GM21737 (cell line): ENCODE measurements at regions not wholly inside any gene's neighbourhood (a gene's known extent, or its start where the extent isn't known, plus 50 kb on each side); places are given as distances from the start of the nearest gene placed in this dataset.

Experiments used
- ATAC-seq: cut with Tn5 transposase; IDR thresholded peaks from one replicate; pipeline ENCODE4 v1.9.1; 2021; ENCODE audit warnings: mild to moderate bottlenecking, moderate library complexity; ENCODE audit not compliant: unreplicated experiment

GRCh38 chr22:22080270-22080669, 97.7 kb upstream of the TOP3B start:
- no peak for ATAC-seq

GRCh38 chr22:22079404-22080148, 97.0 kb upstream of the TOP3B start:
- ATAC-seq: no peak

- ATAC-seq: no peak
These were observed 95.7 kb upstream of the TOP3B start for GRCh38 chr22:22078329-22078728.

DNA sequence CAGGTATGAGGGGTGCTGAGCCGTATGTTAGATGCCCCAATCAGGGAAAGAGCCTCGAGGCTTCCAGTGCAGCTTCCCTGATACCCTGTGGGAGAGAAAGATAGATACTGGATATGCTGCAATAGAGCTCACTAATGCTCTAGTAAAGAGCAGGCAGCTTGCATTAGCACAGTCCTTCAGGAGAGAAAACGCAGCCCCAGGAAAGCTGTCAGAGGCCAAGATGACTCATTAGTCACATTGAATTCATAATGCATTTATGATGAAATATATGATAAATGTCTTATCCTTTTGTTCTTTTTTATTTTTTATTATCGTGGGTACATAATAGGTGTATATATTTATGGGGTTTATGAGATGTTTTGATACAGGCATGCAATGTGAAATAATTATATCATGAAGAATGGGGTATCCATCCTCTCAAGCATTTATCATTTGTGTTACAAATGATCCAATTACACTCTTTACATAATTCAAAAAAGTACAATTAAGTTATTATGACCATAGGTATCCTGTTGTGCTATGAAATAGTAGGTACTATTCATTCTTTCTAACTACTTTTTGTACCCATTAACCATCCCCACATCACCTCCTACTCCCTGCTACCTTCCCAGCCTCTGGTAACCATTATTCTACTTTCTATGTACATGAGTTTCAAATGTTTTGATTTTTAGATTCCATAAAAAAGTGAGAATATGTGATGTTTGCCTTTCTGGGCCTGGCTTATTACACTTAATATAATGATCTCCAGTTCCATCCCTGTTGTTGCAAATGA, 94.5 kb upstream of the TOP3B start:
- ATAC-seq: no peak

GRCh38 chr22:22076361-22076760, 93.8 kb upstream of the TOP3B start:
- no peak for ATAC-seq

DNA sequence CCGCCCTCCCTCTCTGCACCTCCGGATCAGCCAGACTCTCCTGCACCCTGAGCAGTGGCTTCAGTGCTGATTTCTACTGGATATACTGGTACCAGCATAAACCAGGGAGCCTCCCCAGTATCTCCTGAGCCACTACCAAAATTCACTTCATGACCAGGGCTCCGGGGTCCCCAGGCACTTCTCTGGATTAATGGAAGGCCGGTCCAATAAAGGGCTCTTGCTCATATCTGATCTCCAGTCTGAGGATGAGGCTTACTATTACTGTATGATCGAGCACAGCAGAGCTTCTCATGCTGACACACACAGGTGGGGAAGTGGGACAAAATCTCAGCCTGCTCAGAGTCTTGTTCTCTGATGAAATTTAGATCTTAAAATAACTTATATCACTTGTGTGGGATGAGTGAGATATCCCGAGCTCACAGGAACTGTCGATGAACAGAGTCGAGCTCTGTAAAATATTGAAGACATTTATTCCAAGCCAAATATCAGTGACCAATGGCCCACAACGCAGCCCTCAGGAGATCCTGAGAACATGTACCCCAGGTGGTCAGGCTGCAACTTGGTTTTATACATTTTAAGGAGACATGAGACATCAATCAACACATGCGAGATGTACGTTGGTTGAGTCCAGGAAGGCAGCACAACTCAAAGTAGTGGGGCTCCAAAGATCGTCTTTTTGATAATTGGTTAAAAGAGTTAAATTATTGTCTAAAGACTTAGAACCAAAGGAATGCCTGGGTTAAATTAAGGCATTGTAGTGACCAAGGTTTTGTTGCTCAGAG, 93.0 kb upstream of the TOP3B start:
- no peak for ATAC-seq

DNA sequence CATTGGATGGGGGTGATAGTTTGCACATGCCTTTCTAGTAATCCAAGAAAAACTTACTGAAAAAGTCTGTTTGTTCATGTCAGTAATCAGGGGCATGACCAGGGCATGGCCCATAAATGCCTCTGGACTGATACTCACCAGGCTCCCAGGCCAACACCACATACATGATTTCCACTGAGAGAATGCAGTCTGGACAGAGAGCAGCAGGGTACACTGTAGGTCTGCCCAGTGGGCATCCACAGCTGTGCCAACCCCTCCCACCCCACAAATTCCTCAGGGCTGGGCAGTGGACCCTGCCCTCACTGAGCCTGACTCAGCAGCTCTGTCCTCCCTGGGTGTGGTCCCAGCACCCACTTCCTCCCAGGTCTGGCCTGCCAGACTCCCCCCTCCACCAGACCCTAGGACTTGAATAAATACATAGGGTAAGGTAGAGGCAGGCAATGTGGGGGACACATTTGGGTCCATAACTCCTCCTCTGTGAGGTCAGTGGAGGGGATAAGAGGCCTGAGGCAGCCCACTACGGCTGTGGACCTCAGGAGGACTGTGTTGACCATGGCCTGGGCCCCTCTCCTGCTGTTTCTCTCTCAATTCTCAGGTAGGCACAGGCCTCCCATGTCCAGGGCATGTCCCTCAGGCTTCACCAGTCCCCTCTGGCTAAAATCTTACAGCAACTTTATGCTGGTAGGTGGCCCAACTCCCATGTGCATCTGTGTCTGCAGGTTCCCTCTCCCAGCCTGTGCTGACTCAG, 92.2 kb upstream of the TOP3B start:
- no peak for ATAC-seq

GRCh38 chr22:22073769-22074561, 91.4 kb upstream of the TOP3B start:
- no peak for ATAC-seq

DNA sequence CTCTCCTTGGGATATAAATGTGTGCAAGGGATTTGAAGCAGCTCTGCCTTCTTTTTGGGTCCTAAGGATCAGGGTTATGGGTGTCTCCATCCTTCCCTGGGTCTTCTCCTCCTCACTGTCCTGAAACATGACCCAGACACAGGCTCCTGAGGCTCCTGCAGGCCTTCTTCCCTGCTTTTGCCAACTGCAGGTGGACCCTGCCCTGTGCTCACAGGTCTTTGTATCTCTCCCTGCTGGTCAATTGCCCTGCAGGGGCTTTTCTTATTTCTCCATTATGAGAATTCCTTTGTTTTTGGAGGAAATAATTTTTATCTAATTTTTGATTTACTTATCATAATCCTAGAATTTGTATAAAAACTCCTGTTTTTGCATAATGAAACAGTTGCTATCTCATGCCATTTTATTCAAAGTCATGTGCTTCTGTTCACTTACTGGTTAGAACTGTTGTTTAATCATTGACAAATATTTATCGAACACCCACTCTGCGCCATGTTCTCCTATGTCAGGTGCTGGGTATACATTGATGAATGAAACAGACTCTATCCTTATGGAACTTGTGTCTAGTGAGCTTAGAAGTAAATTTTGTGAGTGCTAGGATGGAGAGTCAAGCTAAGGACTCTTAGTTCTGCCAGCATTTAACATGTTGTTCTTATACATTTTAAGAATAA, 89.7 kb upstream of the TOP3B start:
- no peak for ATAC-seq

DNA sequence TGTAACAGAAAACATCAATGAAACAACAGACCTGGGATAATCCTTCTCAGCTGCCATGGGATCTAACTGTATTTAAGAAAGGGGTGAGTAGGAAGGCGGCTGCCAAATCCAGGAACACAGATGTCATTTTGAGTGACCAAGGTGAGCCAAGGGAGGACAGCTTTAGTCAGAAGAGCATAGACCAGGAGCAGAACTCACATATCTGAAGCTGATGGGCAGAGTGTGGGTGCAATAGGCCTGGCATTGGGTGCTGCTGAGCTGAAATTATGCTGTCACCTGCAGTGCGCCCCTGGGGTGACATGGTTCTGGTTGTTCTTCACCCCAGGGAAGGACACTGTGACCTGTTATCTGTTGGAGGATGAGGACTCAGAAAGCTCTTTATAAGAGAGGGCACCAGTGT, 88.9 kb upstream of the TOP3B start:
- no peak for ATAC-seq

DNA sequence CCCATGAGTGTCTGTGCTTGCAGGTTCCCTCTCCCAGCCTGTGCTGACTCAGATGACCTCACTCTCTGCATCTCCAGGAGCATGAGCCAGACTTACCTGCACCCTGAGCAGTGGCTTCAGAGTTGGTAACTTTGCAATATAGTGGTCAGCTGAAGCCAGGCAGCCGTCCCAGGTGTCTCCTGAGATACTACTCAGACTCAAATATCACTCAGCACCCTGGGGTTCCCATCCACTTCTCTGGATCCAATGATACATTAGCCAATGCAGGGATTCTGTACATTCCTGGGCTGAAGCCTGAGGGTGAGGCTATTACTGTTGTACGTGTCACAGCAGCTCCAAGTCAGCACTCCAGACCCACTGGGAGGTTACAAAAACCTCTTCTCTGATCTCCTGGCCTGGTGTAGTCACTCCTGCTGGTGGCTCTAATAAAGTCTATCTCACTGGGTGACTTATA, 87.8 kb upstream of the TOP3B start:
- ATAC-seq: no peak

GRCh38 chr22:22069450-22070370, 87.1 kb upstream of the TOP3B start:
- no peak for ATAC-seq

- no peak for ATAC-seq
These were observed 86.1 kb upstream of the TOP3B start for GRCh38 chr22:22068657-22069056.

GRCh38 chr22:22068025-22068424, 85.4 kb upstream of the TOP3B start:
- ATAC-seq: no peak

GRCh38 chr22:22067192-22067591, 84.6 kb upstream of the TOP3B start:
- no peak for ATAC-seq

GRCh38 chr22:22064580-22064979, 82.0 kb upstream of the TOP3B start:
- no peak for ATAC-seq

- no peak for ATAC-seq
These were observed 79.8 kb upstream of the TOP3B start for GRCh38 chr22:22062306-22062793.
